Hepatocyte (in vitro differentiated cells): ENCODE measurements at regions not wholly inside any gene's neighbourhood (a gene's known extent, or its start where the extent isn't known, plus 50 kb on each side); places are given as distances from the start of the nearest gene placed in this dataset.

Experiments
- EZH2phosphoT487 ChIP-seq: fragments of 200-600 bp; sonication (generic); IDR thresholded peaks from one replicate; pipeline ENCODE4 v1.6.1; 2018; ENCODE audit warnings: antibody characterized with exemption, mild to moderate bottlenecking, low read depth, moderate library complexity; ENCODE audit not compliant: unreplicated experiment, severe bottlenecking
- TF ChIP-seq, protein P1 (sequence below): fragments of 200-600 bp; sonication (generic); IDR thresholded peaks from 2 replicates; pipeline ENCODE4 v1.5.1; 2016; ENCODE audit warnings: antibody characterized with exemption, mild to moderate bottlenecking; ENCODE audit not compliant: poor library complexity

DNA sequence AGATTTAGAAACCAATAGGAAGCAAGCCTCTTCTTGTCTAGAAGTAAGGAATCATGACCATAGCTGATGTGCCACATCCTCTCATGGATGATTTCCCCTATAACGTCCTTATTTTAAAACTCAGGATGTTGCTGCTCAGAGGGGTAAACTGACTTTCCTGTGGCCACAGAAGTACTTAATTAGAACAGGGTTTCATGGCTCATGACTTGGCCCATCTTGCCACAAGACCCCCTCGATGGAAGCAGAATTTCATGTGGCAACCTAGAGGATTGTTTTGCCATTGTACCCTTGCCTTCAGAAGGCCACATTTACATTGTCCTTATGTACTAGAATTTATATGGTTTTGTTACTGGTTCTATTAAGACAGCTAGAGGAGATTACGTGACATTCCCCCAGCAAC, 173.5 kb upstream of the PELI2 start:
- TF ChIP-seq, protein P1, sequence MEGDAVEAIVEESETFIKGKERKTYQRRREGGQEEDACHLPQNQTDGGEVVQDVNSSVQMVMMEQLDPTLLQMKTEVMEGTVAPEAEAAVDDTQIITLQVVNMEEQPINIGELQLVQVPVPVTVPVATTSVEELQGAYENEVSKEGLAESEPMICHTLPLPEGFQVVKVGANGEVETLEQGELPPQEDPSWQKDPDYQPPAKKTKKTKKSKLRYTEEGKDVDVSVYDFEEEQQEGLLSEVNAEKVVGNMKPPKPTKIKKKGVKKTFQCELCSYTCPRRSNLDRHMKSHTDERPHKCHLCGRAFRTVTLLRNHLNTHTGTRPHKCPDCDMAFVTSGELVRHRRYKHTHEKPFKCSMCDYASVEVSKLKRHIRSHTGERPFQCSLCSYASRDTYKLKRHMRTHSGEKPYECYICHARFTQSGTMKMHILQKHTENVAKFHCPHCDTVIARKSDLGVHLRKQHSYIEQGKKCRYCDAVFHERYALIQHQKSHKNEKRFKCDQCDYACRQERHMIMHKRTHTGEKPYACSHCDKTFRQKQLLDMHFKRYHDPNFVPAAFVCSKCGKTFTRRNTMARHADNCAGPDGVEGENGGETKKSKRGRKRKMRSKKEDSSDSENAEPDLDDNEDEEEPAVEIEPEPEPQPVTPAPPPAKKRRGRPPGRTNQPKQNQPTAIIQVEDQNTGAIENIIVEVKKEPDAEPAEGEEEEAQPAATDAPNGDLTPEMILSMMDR: no peak
- no peak for TF ChIP-seq EZH2phosphoT487
